Astrocyte (in vitro differentiated cells and primary cell): ENCODE measurements at regions not wholly inside any gene's neighbourhood (a gene's known extent, or its start where the extent isn't known, plus 50 kb on each side); places are given as distances from the start of the nearest gene placed in this dataset.

Experiments used
- DNase-seq: peaks from one replicate; pipeline ENCODE4 v3.0.0-alpha.2; 2010; ENCODE audit warnings: low read depth
- FAIRE-seq: peaks from 2 replicates; lab custom pipeline; 2011; peaks lifted over from hg19 to GRCh38; lab: Jason Lieb, UNC
- H2AFZ ChIP-seq: 2 replicates; pipeline ENCODE4 v1.6.0; 2012; ENCODE audit warnings: low read depth, low read length, inconsistent platforms
- H3K27ac ChIP-seq: 2 replicates; pipeline ENCODE4 v1.5.1; 2011; ENCODE audit warnings: low read depth, low read length, inconsistent platforms
- H3K27me3 ChIP-seq: 2 replicates; pipeline ENCODE4 v1.6.0; 2011; ENCODE audit warnings: low read length, inconsistent platforms; ENCODE audit not compliant: insufficient read depth
- H3K36me3 ChIP-seq: 2 replicates; pipeline ENCODE4 v1.5.1; 2011; ENCODE audit warnings: low read length, inconsistent platforms; ENCODE audit not compliant: insufficient read depth
- H3K4me1 ChIP-seq: 2 replicates; pipeline ENCODE4 v1.5.1; 2011; ENCODE audit warnings: low read length, inconsistent platforms; ENCODE audit not compliant: insufficient read depth
- H3K4me2 ChIP-seq: 2 replicates; pipeline ENCODE4 v1.6.0; 2012; ENCODE audit warnings: low read length, inconsistent platforms
- H3K4me3 ChIP-seq: 2 replicates; pipeline ENCODE4 v1.5.1; 2011; ENCODE audit warnings: low read depth, mild to moderate bottlenecking, low read length, inconsistent platforms; ENCODE audit not compliant: insufficient read depth
- H3K79me2 ChIP-seq: 2 replicates; pipeline ENCODE4 v1.6.0; 2012; ENCODE audit warnings: mild to moderate bottlenecking, low read length, inconsistent platforms; ENCODE audit not compliant: insufficient read depth
- H3K9ac ChIP-seq: 2 replicates; pipeline ENCODE4 v1.6.0; 2012; ENCODE audit warnings: mild to moderate bottlenecking, low read length, inconsistent platforms
- H3K9me3 ChIP-seq: 2 replicates; pipeline ENCODE4 v1.5.1; 2012; ENCODE audit warnings: low read depth, mild to moderate bottlenecking, low read length, inconsistent platforms; ENCODE audit not compliant: insufficient read depth
- H4K20me1 ChIP-seq: 2 replicates; pipeline ENCODE4 v1.6.0; 2012; ENCODE audit warnings: low read length, inconsistent platforms; ENCODE audit not compliant: insufficient read depth
- H3K27ac Mint-ChIP-seq: one replicate; pipeline ENCODE4 v1.8.0; 2021; ENCODE audit warnings: mild to moderate bottlenecking, mixed read lengths; ENCODE audit not compliant: unreplicated experiment
- H3K27me3 Mint-ChIP-seq: one replicate; pipeline ENCODE4 v1.8.0; 2021; ENCODE audit warnings: low read depth, mixed read lengths; ENCODE audit not compliant: unreplicated experiment
- H3K36me3 Mint-ChIP-seq: one replicate; pipeline ENCODE4 v1.8.0; 2021; ENCODE audit warnings: low read depth, mixed read lengths; ENCODE audit not compliant: unreplicated experiment
- H3K4me1 Mint-ChIP-seq: one replicate; pipeline ENCODE4 v1.8.0; 2021; ENCODE audit warnings: low read depth, mixed read lengths; ENCODE audit not compliant: unreplicated experiment
- H3K4me3 Mint-ChIP-seq: one replicate; pipeline ENCODE4 v1.8.0; 2021; ENCODE audit warnings: mild to moderate bottlenecking, moderate library complexity, mixed read lengths; ENCODE audit not compliant: unreplicated experiment
- H3K9me3 Mint-ChIP-seq: one replicate; pipeline ENCODE4 v1.8.0; 2021; ENCODE audit warnings: mild to moderate bottlenecking, mixed read lengths; ENCODE audit not compliant: unreplicated experiment
- EZH2 ChIP-seq: IDR thresholded peaks from 2 replicates; pipeline ENCODE4 v1.6.1; 2012; ENCODE audit warnings: mild to moderate bottlenecking, low read length, inconsistent platforms; ENCODE audit not compliant: insufficient read depth
- TF ChIP-seq, protein P1 (sequence below): IDR thresholded peaks from 2 replicates; pipeline ENCODE4 v1.5.1; 2011; ENCODE audit warnings: low read depth, mild to moderate bottlenecking, inconsistent platforms, low read length, moderate library complexity; ENCODE audit not compliant: insufficient read depth

DNA sequence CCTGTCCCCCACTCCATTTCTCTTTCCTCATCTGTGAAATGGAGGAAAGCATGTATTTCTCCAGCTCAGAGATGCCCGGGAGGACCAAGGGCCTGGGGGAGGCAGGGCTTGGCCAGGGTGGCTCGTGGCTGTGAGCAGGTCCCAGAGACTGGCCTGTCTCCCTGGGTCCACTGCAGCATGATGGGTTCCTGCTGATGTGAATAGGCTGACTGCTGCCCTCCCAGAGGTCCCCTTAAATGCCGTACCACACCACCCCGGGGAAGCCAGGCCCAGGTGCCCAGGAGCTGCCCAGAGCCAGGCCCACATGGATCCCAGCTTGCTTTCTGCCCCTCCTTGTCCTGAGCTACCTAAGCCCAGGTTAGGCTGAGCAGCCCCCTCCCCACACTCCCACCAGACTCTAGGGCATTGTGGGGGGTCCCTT, 158.2 kb upstream of the C14orf180 start:
- no peaks in the 10 kb centered on the region for H3K9me3 Mint-ChIP-seq
- no peak overlapping the region for H3K4me3 Mint-ChIP-seq
- no peaks in the 10 kb centered on the region for H3K36me3 Mint-ChIP-seq
- H3K27me3 ChIP-seq, result no peaks in the 10 kb centered on the region
- no peak overlapping the region for H3K4me3 ChIP-seq
- no peaks in the 10 kb centered on the region for H3K9me3 ChIP-seq
- no peak for DNase-seq
- TF ChIP-seq, protein P1, sequence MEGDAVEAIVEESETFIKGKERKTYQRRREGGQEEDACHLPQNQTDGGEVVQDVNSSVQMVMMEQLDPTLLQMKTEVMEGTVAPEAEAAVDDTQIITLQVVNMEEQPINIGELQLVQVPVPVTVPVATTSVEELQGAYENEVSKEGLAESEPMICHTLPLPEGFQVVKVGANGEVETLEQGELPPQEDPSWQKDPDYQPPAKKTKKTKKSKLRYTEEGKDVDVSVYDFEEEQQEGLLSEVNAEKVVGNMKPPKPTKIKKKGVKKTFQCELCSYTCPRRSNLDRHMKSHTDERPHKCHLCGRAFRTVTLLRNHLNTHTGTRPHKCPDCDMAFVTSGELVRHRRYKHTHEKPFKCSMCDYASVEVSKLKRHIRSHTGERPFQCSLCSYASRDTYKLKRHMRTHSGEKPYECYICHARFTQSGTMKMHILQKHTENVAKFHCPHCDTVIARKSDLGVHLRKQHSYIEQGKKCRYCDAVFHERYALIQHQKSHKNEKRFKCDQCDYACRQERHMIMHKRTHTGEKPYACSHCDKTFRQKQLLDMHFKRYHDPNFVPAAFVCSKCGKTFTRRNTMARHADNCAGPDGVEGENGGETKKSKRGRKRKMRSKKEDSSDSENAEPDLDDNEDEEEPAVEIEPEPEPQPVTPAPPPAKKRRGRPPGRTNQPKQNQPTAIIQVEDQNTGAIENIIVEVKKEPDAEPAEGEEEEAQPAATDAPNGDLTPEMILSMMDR, result no peak
- peaks cover 26% of the 10 kb centered on the region for H3K27me3 Mint-ChIP-seq
- no peaks in the 10 kb centered on the region for H3K4me1 ChIP-seq
- no peak overlapping the region for H3K4me2 ChIP-seq
- H3K27ac Mint-ChIP-seq, result no peak overlapping the region
- H3K4me1 Mint-ChIP-seq, result no peaks in the 10 kb centered on the region
- H2AFZ ChIP-seq, result no peak overlapping the region
- FAIRE-seq, result no peak
- no peak overlapping the region for H3K27ac ChIP-seq
- no peak overlapping the region for H3K9ac ChIP-seq
- no peaks in the 10 kb centered on the region for H4K20me1 ChIP-seq
- no peaks in the 10 kb centered on the region for H3K79me2 ChIP-seq
- H3K36me3 ChIP-seq, result no peaks in the 10 kb centered on the region

- H3K36me3 ChIP-seq, result no peaks in the 10 kb centered on the region
- H3K9ac ChIP-seq, result no peak overlapping the region
- no peak overlapping the region for H3K4me3 ChIP-seq
- Mint-ChIP-seq H3K27me3 (peaks cover 26% of the 10 kb centered on the region), H3K4me1 (no peaks in the 10 kb centered on the region), H3K27ac (no peak overlapping the region), H3K36me3 (no peaks in the 10 kb centered on the region), H3K4me3 (no peak overlapping the region), H3K9me3 (no peaks in the 10 kb centered on the region)
- no peak for TF ChIP-seq EZH2
- TF ChIP-seq, protein P1, result no peak
- no peak overlapping the region for H3K27ac ChIP-seq
- no peak overlapping the region for H3K4me2 ChIP-seq
- H3K27me3 ChIP-seq, result no peaks in the 10 kb centered on the region
- no peak for FAIRE-seq
- H3K79me2 ChIP-seq, result no peaks in the 10 kb centered on the region
- no peak for DNase-seq
- no peak overlapping the region for H2AFZ ChIP-seq
- no peaks in the 10 kb centered on the region for H3K4me1 ChIP-seq
- H3K9me3 ChIP-seq, result no peaks in the 10 kb centered on the region
- H4K20me1 ChIP-seq, result no peaks in the 10 kb centered on the region
Measured at GRCh38 chr14:104421892-104422828, 157.4 kb upstream of the C14orf180 start.
